GM19395 (cell line): ENCODE measurements at regions not wholly inside any gene's neighbourhood (a gene's known extent, or its start where the extent isn't known, plus 50 kb on each side); places are given as distances from the start of the nearest gene placed in this dataset.
"Not testable (repeated sequence)": the region's sequence is repeated elsewhere in the genome, so short reads cannot be mapped to it uniquely, and the experiment has no call there.

Experiments
- ATAC-seq: cut with Tn5 transposase; IDR thresholded peaks from one replicate; pipeline ENCODE4 v1.9.1; 2021; ENCODE audit warnings: mild to moderate bottlenecking, moderate library complexity; ENCODE audit not compliant: unreplicated experiment

DNA sequence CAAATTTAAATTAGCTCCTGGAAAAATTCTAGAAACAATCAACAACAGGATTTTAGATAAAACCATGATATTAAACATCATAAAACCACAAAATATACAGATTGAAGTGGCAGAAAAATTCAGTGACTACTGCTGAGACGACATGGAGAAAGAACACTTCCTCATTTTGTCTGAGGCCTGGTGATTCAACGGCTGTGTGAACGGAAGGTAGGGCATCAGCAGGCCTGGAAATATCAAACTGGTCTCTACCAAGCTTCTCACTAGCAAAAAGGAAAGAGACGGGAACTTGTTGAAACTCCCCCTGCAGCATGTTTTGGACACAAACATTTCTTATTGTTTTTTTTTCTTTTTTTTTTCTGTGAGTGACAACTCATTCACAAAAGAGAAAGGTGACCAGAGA is 58.0 kb upstream of the AHI1 start:
- peak; percentile 75 for ATAC-seq

DNA sequence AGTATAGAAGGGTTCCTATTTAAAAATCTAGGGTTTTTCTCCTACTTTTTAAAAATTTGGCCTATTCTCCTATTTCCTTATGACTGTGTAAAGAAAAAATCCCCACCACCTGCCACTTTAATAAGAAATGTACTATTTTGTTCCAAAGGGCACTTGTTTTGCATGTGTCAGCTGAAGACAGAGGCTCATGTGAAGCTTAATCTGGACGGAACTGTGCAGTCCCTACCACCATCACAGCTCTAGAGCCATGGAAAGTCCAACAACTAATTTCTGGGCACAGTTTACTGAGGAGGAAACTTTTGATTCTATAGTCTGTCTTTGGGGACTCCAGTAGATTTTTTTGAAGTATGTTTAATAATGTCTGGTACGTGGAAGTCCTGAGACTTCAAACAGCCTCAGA is 60.0 kb upstream of the AHI1 start:
- ATAC-seq, result no peak

DNA sequence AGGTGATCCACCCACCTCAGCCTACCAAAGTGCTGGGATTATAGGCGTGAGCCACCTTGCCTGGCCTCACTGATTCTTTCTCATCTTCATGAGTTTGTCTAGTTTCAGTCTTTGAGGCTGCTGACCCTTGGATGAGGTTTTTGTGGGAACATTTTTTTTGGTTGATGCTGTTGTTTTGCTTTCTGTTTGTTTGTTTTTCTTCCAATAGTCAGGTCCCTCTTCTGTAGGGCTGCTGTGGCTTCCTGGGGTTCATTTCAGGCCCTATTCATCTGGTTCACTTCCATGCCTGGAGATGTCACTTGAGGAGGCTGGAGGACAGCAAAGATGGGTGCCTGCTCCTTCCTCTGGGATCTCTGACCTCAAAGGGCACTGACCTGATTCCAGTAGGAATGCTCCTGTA is 68.1 kb upstream of the AHI1 start:
- not testable (repeated sequence) for ATAC-seq

DNA sequence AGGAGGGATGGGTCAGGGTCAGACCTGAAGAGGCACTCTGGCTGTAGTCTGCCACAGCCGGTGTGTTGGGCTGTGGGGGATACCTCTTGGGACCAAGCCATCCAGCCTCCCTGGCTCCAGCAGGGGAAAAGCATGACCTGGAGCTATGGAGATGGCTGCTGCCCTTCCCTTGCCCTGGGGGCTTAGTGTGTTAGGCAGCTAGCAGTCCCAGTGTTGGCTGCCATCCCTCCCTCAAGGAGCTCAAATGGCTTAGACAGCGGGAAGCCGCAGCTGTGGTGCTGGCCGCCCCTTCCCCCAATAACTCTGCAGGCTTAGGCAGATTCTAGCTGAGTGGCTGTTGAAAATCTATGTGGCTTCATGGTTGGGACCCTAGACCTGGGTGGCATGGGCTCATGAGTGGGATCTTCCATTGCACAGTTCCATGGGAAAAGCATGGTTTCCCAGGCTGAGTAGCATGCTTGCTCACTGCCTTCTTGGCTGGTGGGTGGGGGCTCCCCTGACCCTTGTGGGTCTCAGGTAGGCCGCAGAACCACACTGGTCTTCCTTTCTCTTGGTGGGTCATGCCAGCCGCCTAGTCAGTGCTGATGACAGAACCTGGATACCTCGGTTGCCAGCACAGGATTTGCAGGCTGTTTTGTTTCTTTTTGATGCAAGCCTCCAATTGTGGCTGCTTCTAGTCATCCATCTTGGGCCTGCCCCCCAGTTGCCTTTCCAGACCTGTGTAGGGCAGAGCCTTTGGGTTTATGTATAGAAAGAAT is 69.0 kb upstream of the AHI1 start:
- ATAC-seq, result no peak

DNA sequence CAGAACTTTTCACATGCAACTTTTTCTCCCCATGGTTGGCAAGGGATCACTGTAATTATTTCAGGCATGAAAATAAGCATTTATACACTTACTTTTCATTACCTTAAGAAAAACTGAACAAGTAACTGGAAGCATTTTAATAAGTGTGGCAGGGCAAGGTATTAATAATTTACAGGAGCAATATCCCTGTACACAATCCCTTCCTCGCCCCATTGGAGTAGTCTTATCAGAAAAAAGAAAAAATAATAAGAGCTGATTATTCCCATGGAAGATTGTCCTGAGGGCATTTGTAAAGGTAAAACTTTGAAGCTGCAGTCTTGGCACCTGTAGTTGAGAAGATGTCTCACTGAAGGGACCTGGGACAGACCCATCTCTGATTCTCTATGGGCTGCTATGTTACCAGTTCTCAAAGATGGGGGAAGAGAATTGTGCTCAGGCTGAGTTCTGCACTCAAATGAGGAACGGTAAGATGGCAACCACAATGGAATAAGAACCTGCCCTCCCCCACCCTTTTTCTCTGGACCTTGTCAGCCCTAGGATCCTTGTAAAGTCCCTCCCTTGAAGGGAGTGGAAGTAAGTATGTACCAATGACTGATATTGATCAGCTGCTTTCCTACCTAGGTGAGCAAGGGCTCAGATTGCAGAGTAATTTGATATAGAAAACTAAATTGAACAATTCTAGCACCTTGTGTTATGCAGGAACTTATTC is 70.0 kb upstream of the AHI1 start:
- no peak for ATAC-seq

DNA sequence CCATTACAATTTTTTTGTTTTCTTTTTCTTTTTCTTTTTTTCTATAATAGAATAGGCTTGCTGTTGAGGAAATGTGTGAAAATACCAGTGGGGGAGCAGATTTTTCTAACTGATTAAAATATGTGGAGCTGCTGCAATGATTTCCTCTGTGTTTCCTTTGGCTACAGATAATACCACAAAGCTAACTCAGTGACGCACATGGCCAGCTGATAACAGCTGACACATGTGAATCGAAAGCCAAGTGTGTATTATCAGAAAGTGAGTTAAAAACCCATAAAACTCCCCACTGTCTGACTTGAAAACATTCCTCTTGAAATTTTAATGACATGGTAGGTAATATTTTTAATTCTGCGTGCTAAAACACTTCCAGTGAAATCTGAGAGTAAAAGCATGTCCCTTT is 70.8 kb upstream of the AHI1 start:
- no peak for ATAC-seq

DNA sequence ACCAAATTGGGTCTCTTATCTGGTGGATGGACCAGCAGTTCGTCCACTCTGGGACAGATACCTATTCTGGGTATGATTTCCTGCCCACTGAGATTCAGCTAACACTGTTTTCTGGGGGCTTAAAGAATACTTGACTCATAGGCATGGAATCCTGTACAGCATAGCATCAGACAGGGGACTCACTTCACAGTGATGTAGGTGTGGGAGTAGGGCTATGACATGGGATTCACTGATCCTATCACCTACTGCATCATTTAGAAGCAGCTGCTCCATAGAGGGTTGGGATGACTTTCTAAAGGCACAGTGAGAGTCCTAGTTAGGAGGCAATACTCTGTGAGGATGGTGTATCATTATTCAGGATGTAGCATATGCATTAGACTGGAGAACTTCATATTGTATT is 74.5 kb upstream of the AHI1 start:
- ATAC-seq, result no peak

DNA sequence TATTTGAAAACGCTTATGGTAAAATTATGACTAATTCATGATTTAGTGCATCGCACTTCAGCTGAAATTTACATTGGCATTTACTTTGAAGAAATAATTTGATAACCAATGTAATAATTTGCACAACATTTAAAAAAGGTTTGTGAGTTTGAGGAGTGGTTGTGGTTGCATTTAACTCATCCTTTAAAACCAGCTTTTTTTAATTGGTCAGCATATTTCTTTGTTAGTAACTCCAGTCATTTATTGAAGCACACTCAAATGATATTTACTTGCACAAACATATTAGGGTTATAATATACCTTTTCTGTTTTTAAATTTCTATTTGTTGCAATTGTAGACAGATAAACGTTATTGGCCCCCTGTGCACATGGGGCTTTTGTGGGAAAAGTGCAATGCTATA is 78.1 kb upstream of the AHI1 start:
- ATAC-seq, result no peak

DNA sequence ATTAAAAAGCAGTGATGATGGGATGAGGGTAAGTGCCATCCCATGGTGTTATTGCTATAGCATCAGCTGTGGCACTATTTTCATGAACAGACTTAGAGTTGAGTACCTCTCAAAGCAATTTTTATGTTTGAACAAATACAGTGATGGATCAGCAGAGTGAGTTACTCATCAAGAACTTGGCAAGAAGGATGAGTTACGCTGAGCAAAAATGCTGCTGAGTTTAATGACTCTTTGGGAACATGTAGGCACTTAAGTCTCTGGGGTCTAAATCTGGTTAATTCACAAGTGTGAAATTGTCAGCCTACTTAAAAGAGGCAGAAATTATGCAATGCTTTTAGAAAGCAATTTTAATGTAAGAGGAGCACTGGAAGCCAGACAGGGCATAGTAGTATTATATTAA is 78.5 kb upstream of the AHI1 start:
- ATAC-seq, result no peak

DNA sequence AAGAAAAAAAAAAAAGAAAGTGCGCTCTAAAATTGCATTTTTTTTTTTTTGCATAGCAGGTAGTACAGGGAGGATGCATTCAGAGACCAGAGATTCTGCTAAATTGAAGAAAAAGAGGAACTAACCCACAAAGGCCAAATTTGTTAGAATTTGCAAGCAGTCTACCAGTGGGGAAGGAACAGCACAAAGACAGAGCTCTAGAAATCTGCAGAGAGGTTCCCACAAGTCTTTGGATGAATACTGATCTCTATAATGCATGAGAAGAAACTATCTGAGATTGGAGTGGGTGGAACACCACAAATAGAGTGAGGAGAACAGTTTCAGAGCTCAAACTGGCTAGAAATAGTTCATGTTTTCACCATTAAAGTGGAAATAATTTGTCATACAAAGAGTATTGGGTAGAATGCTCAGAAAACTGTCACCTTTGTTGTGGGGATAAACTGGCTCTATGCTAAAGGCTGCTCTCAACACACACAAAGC is 79.6 kb upstream of the AHI1 start:
- peak; percentile 95 for ATAC-seq

DNA sequence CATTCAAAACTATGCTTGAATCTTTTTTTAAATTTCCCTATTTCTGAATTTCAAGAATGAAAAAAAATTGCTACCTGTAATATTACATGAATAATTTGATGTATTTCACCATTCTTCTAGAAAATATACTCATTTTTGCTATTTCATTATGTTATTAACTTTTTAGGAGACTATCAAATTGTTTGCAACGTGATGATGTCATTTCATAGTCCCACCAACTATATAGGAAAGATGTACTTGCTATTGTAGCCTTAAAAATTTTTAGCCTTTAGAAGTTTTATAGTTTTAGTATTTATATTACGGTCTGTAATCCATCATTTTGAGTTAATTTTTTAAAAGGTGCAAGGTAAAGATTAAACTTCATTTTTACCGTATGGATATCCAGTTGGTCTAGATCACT is 81.4 kb upstream of the AHI1 start:
- ATAC-seq, result no peak

DNA sequence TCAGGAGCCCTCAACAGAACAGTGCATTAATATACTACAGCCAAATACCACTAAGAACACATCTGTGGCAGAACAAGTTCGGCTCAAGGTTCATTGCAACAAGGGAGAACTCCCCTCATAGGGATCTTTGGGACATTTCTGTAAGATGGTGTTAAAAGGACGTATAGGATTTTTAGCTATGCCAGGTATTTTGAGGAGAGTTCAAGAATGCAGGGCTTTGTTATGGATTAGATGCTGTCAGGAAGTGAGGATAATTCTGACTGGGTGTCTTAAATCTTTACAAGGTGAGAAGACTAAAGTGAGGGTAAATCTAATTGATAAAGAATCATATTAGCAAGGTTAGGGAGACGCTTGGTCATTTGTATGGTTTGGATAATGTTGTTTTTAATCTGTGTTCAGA is 83.7 kb upstream of the AHI1 start:
- no peak for ATAC-seq

DNA sequence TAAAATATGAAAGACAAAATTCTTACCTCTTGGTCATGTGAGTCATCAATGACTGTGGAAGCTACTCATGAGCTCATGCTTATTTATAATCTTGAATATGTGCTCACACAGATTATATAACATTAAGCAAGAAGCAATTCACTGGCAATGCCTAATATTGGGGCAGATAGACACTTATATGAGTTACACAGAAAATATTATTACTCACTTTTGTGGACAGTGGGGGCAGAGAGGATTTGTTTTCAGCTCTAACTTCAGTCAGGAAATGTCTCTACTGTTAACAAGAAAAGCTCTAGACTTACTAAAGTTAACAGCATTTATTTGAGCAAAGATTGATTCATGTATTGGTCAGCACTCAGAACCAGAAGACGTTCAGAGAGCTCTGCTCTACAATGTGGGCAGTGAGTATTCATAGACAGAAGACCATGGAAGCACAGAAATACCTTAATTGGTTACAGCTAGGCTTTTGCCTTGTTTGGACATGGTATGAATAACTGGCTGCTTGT is 85.8 kb upstream of the AHI1 start:
- no peak for ATAC-seq

DNA sequence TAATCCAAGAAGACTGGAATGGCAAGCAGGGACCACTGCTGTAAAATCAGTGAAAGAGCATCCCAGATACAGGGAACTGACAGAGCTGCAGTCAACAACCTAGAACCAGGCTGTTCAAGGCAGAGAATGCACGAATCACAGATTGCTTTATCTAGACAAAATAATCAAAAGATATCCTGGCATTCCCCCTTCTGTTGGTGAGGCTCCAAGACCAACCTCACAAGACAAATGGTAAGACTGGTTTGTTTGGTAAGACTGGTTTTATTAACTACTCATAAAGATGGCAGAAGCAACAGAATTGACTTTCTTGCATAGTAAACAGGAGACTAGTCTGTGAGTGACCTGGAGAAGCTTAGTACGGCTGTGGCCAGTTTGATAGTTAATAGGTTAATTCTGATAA is 88.8 kb upstream of the AHI1 start:
- ATAC-seq, result no peak

DNA sequence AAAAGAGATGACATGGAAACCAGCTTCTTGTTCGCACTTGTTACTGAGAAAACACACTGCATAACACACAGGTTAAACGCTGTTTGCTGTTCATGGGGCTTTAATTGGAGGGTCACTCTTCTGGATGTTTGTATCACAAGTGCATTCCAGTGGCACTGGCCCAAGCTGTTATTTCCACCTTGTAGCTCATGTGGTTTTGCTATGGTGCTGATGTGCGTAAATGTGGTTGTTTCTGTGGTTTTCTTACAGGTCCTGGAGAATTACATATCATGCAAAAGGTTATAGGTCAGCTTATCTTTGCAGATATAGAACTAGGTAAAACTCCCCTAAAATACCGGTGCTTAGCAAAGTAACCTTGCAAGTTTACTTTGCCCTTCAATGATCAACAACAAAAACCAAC is 89.3 kb upstream of the AHI1 start:
- no peak for ATAC-seq

DNA sequence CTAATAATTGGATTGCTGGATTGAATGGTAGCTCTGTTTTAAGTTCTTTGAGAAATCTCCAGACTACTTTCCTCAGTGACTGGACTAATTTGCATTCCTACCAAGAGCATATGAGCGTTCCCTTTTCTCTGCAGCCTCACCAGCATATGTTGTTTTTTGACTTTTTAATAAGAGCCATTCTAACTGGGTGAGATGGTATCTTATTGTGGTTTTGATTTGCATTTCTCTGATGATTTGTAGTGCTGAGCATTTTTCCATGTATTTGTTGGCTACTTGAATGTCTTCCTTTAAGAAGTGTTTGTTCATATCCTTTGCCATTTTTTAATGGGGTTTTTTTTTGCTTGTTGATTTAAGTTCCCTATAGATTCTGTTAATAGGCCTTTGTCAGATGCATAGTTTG is 94.7 kb upstream of the AHI1 start:
- ATAC-seq, result no peak

DNA sequence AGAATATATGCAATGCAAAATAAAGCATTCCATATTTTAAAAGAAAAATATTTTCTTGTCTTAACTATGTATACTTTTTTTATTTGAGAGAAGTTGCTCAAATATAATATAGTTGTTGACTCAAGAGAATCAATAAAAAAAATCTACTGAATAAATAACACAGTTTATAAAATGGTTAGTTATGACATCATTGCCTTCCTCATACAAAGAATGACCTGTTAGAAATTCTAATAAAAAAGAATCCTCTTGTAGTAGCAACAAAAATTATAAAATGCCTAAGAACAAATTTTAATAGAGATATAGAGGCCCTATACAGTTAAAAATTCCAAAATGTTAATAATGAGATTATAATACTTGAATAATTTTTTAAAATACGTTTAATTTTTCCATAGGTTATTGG is 96.5 kb upstream of the AHI1 start:
- no peak for ATAC-seq

DNA sequence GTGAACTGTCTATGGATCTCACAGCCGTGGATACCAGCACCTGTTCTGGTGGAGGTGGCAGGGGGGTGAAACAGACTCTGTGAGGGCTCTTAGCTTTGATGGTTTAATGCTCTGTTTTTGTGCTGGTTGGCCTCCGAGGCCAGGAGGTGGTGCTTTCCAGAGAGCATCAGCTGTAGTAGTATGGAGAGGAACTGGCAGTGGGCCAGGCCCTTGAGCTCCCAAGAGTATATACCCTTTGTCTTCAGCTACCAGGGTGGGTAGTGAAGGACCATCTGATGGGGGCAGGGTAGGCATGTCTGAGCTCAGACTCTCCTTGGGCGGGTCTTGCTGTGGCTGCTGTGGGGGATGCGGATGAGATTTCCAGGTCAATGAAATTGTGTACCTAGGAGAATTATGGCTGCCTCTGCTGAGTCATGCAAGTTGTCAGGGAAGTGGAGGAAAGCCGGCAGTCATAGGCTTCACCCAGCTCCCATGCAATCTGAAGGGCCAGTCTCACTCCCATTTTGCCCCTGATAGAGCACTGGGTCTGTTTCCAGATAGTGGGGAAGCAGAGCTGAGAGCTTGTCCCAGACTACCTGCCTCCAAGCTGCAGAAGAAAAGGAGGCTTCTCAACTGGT is 102.7 kb upstream of the AHI1 start:
- ATAC-seq, result no peak

DNA sequence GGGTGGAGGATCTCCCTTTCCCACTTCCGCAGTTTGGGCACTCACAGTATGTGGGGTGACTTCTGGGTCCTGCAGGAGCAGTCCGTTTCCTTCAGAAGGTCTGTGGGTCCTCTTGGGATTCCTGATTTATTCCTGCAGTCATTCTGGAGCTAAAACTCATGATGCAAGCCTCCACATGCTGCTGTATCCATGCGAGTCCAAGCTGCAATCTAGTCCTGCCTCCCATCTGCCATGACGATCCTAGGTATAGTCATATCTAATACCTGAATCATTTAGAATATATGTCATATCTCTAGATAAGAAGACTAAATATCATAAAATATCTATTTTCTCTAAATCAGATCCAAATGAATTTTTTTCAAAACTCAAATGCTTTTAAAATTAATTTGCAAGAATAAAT is 103.4 kb upstream of the AHI1 start:
- ATAC-seq, result no peak

DNA sequence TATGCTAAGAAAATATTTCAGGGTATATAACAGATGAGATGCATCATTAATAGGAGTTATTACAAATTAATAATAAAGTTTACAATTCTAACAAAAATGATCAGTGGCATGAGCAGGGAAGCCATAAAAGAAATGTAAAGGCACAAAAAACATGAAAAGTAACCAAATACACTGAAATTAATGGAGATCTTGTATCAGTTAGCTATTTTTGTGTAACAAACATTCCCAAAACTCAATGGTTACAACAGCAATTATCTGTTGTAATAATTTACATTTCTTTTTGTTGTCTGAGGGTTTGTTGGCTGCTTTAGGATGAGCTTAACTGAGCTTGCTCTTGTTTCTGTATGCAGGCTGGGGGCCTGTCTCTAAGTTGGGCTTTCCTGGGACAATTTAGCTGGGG is 104.3 kb upstream of the AHI1 start:
- ATAC-seq, result no peak

DNA sequence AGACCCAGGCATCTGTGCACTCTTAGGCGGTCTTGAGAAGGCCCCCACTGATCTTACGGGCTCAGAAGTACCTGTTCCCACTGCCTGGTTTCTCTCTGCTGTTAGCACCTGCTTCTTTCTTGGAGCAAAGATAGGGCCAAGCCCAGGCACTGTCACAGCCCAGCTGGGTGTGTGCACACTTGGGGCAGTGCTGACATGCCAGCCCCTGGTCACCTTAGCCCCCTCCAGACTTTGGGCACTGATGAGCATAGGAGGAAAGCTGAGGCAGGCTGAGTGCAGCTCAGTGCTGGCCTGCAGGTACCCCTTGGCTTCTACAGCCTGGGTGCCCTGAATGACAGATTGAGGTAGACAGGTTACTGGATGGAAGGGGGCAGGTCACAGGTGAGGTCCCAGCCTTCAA is 105.7 kb upstream of the AHI1 start:
- ATAC-seq, result no peak
